Neutrophil (primary cell): ENCODE measurements at regions not wholly inside any gene's neighbourhood (a gene's known extent, or its start where the extent isn't known, plus 50 kb on each side); places are given as distances from the start of the nearest gene placed in this dataset.

Source experiments
- H3K27ac ChIP-seq: fragments of 200-600 bp; sonication (generic); 2 replicates; pipeline ENCODE4 v1.5.1; 2016; ENCODE audit warnings: mild to moderate bottlenecking, moderate library complexity
- H3K27me3 ChIP-seq: fragments of 200-600 bp; sonication (generic); 2 replicates; pipeline ENCODE4 v1.6.0; 2016; ENCODE audit warnings: mild to moderate bottlenecking
- H3K36me3 ChIP-seq: fragments of 200-600 bp; sonication (generic); 2 replicates; pipeline ENCODE4 v1.5.1; 2017
- H3K4me1 ChIP-seq, 2 experiments: fragments of 200-600 bp in 1 of 2; sonication (generic) in 1 of 2; 1 replicate in 1 of 2; 2 replicates in 1 of 2; pipeline versions ENCODE4 v1.5.1 to v1.6.1; 2013 to 2016; ENCODE audit warnings: low read depth in 1 of 2, low read length in 1 of 2, mild to moderate bottlenecking in 1 of 2, moderate library complexity in 1 of 2; ENCODE audit not compliant: control insufficient read depth in 1 of 2, insufficient read depth in 1 of 2
- H3K4me3 ChIP-seq, 2 experiments: fragments of 200-600 bp in 1 of 2; sonication (generic) in 1 of 2; 1 replicate in 1 of 2; 2 replicates in 1 of 2; pipeline ENCODE4 v1.5.1; 2013 to 2016; ENCODE audit warnings: low read depth in 1 of 2, low read length in 1 of 2, mild to moderate bottlenecking in 1 of 2, moderate library complexity in 1 of 2
- H3K9me3 ChIP-seq: fragments of 200-600 bp; sonication (generic); 2 replicates; pipeline ENCODE4 v1.5.1; 2016
- TF ChIP-seq, protein P1 (sequence below): fragments of 200-600 bp; sonication (generic); IDR thresholded peaks from 2 replicates; pipeline ENCODE4 v1.5.1; 2016; ENCODE audit warnings: antibody characterized with exemption

- H3K4me3 ChIP-seq, result no peak overlapping the region
Measured at GRCh38 chr13:56066321-56066720, 1074.4 kb upstream of the PRR20A start.

GRCh38 chr13:56102641-56103040 is 1038.1 kb upstream of the PRR20A start:
- H3K9me3 ChIP-seq, result no peaks in the 10 kb centered on the region
- H3K4me3 ChIP-seq, result no peak overlapping the region
- TF ChIP-seq, protein P1, sequence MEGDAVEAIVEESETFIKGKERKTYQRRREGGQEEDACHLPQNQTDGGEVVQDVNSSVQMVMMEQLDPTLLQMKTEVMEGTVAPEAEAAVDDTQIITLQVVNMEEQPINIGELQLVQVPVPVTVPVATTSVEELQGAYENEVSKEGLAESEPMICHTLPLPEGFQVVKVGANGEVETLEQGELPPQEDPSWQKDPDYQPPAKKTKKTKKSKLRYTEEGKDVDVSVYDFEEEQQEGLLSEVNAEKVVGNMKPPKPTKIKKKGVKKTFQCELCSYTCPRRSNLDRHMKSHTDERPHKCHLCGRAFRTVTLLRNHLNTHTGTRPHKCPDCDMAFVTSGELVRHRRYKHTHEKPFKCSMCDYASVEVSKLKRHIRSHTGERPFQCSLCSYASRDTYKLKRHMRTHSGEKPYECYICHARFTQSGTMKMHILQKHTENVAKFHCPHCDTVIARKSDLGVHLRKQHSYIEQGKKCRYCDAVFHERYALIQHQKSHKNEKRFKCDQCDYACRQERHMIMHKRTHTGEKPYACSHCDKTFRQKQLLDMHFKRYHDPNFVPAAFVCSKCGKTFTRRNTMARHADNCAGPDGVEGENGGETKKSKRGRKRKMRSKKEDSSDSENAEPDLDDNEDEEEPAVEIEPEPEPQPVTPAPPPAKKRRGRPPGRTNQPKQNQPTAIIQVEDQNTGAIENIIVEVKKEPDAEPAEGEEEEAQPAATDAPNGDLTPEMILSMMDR, result no peak
- no peak overlapping the region for H3K27ac ChIP-seq
- H3K4me1 ChIP-seq, result no peaks in the 10 kb centered on the region
- H3K27me3 ChIP-seq, result no peaks in the 10 kb centered on the region
- H3K36me3 ChIP-seq, result no peaks in the 10 kb centered on the region

More at GRCh38 chr13:56066321-56066720, 1074.4 kb upstream of the PRR20A start:
- Histone ChIP-seq H3K9me3 (no peaks in the 10 kb centered on the region), H3K36me3 (no peaks in the 10 kb centered on the region), H3K27ac (no peak overlapping the region), H3K27me3 (no peaks in the 10 kb centered on the region), H3K4me1 (no peaks in the 10 kb centered on the region)
- TF ChIP-seq, protein P1, result no peak

- Histone ChIP-seq H3K27me3 (no peaks in the 10 kb centered on the region), H3K9me3 (no peaks in the 10 kb centered on the region), H3K4me1 (no peaks in the 10 kb centered on the region), H3K36me3 (no peaks in the 10 kb centered on the region), H3K4me3 (no peak overlapping the region), H3K27ac (no peak overlapping the region)
- TF ChIP-seq, protein P1, result no peak
Measured at GRCh38 chr13:56110751-56111150, 1030.0 kb upstream of the PRR20A start.

GRCh38 chr13:56134524-56134923 is 1006.2 kb upstream of the PRR20A start:
- Histone ChIP-seq H3K9me3 (no peaks in the 10 kb centered on the region), H3K36me3 (no peaks in the 10 kb centered on the region), H3K27me3 (no peaks in the 10 kb centered on the region), H3K4me1 (no peaks in the 10 kb centered on the region), H3K4me3 (no peak overlapping the region), H3K27ac (no peak overlapping the region)
- TF ChIP-seq, protein P1, result no peak

- no peaks in the 10 kb centered on the region for H3K4me1 ChIP-seq
- TF ChIP-seq, protein P1, result no peak
Measured at GRCh38 chr13:56166864-56167263, 973.9 kb upstream of the PRR20A start.

DNA sequence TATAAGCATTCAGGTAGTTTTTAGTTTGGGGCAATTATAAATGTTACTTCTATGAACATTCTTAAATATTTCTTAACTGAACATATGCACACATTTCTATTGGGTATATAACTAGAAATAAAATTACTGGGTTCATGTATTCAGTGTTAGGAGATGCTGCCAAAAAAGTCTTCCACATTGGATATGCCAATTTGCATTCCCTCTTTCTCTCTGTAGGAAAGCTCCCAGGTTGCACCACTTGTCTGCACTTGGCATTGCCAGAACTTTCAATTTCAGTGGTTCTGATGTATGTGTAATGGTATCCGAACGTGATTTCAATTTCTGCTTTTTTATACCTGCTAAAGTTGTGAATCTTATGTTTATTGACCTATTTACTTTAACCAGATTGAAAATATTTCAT is 972.1 kb upstream of the PRR20A start:
- TF ChIP-seq, protein P1, result no peak
- Histone ChIP-seq H3K9me3 (no peaks in the 10 kb centered on the region), H3K4me1 (no peaks in the 10 kb centered on the region), H3K4me3 (no peak overlapping the region), H3K27ac (no peak overlapping the region), H3K36me3 (no peaks in the 10 kb centered on the region), H3K27me3 (no peaks in the 10 kb centered on the region)

More at GRCh38 chr13:56166864-56167263, 973.9 kb upstream of the PRR20A start:
- Histone ChIP-seq H3K27ac (no peak overlapping the region), H3K4me3 (no peak overlapping the region), H3K9me3 (no peaks in the 10 kb centered on the region), H3K36me3 (no peaks in the 10 kb centered on the region), H3K27me3 (no peaks in the 10 kb centered on the region)
